Ovary (tissue), 3 donors: ENCODE measurements at regions not wholly inside any gene's neighbourhood (a gene's known extent, or its start where the extent isn't known, plus 50 kb on each side); places are given as distances from the start of the nearest gene placed in this dataset.

Experiments
- CTCF ChIP-seq, 3 donors: fragments of 450-650 bp in 2 of 3; fragments of 200-600 bp in 1 of 3; IDR thresholded peaks; one replicate each; pipeline versions ENCODE4 v1.5.1 to v1.8.0; 2016 to 2022; ENCODE audit warnings: antibody characterized with exemption in 3 of 3, mild to moderate bottlenecking in 1 of 3
- POLR2A ChIP-seq: fragments of 450-650 bp; IDR thresholded peaks from one replicate; pipeline ENCODE4 v1.6.1; 2017; ENCODE audit warnings: antibody characterized with exemption, mild to moderate bottlenecking, moderate library complexity
- donor health status: DM: no; HTN: no; CAD: no.

- TF ChIP-seq CTCF (IDR thresholded peaks at IDR 0.05) (no peak), POLR2A (no peak)
Observed at GRCh38 chr1:188355082-188355481, 1526.3 kb downstream of the PLA2G4A start.
